ENCODE measurements at regions not wholly inside any gene's neighbourhood (a gene's known extent, or its start where the extent isn't known, plus 50 kb on each side); places are given as distances from the start of the nearest gene placed in this dataset.

GRCh38 chr4:30825008-30825770, 105.0 kb downstream of the PCDH7 start:
- Histone ChIP-seq H3K36me3 (ENCODE audit: low read depth, missing control alignments) (no peaks in the 10 kb centered on the region), H3K27ac (no peak overlapping the region), H3K9me3 (no peaks in the 10 kb centered on the region), H3K4me3 (no peak overlapping the region), H3K4me1 (no peaks in the 10 kb centered on the region), H3K27me3 (no peaks in the 10 kb centered on the region)
- intact Hi-C loops (cut with DNase I; ENCODE audit: low total_unique reads): no loop called here
- DNase-seq: no peak
- WGBS, 2 donors: 88 to 94% methylated on average over 1 of the region's 1 CpG
- TF ChIP-seq POLR2A (IDR thresholded peaks at IDR 0.05) (no peak), CTCF (IDR thresholded peaks at IDR 0.05) (no peak)

GRCh38 chr4:30828264-30828926, 108.2 kb downstream of the PCDH7 start:
- WGBS, 2 donors: 80 to 92% methylated on average over 5 of the region's 5 CpGs
- no peak overlapping the region for H3K4me3 ChIP-seq
- H3K27ac ChIP-seq: no peak overlapping the region
- TF ChIP-seq CTCF (IDR thresholded peaks at IDR 0.05) (no peak), POLR2A (IDR thresholded peaks at IDR 0.05) (no peak)
- H3K9me3 ChIP-seq: no peaks in the 10 kb centered on the region
- no peaks in the 10 kb centered on the region for H3K27me3 ChIP-seq
- no peak for DNase-seq
- no peaks in the 10 kb centered on the region for H3K4me1 ChIP-seq
- intact Hi-C loops (cut with DNase I; ENCODE audit: low total_unique reads): no loop called here
- no peaks in the 10 kb centered on the region for H3K36me3 ChIP-seq (ENCODE audit: low read depth, missing control alignments)

GRCh38 chr4:30832639-30833038, 112.5 kb downstream of the PCDH7 start:
- H3K36me3 ChIP-seq (ENCODE audit: low read depth, missing control alignments): no peaks in the 10 kb centered on the region
- 94 to 98% methylated on average over 2 of the region's 2 CpGs for WGBS, 2 donors
- TF ChIP-seq CTCF (IDR thresholded peaks at IDR 0.05): no peak
- no peak for TF ChIP-seq POLR2A (IDR thresholded peaks at IDR 0.05)
- H3K4me1 ChIP-seq: no peaks in the 10 kb centered on the region
- no peaks in the 10 kb centered on the region for H3K9me3 ChIP-seq
- no peaks in the 10 kb centered on the region for H3K27me3 ChIP-seq
- no peak overlapping the region for H3K4me3 ChIP-seq
- intact Hi-C loops (cut with DNase I; ENCODE audit: low total_unique reads): no loop called here
- DNase-seq: no peak
- no peak overlapping the region for H3K27ac ChIP-seq

GRCh38 chr4:30833206-30833605, 113.0 kb downstream of the PCDH7 start:
- 54 to 75% methylated on average over 2 of the region's 2 CpGs for WGBS, 2 donors
- DNase-seq: no peak
- no peaks in the 10 kb centered on the region for H3K9me3 ChIP-seq
- H3K4me3 ChIP-seq: no peak overlapping the region
- H3K4me1 ChIP-seq: no peaks in the 10 kb centered on the region
- no peaks in the 10 kb centered on the region for H3K27me3 ChIP-seq
- intact Hi-C loops (cut with DNase I; ENCODE audit: low total_unique reads): no loop called here
- TF ChIP-seq POLR2A (IDR thresholded peaks at IDR 0.05) (no peak), CTCF (IDR thresholded peaks at IDR 0.05) (no peak)
- H3K36me3 ChIP-seq (ENCODE audit: low read depth, missing control alignments): no peaks in the 10 kb centered on the region
- no peak overlapping the region for H3K27ac ChIP-seq
